ENCODE measurements at regions not wholly inside any gene's neighbourhood (a gene's known extent, or its start where the extent isn't known, plus 50 kb on each side); places are given as distances from the start of the nearest gene placed in this dataset.

GRCh38 chr5:7012057-7012456 is 298.8 kb downstream of the TENT4A start:
- intact Hi-C loops (cut with micrococcal nuclease), result no loop called here

- intact Hi-C loops (cut with micrococcal nuclease), result no loop called here
These were observed 301.4 kb downstream of the TENT4A start for GRCh38 chr5:7014611-7015010.

GRCh38 chr5:7015586-7016256 is 302.5 kb downstream of the TENT4A start:
- intact Hi-C loops (cut with micrococcal nuclease), result no loop called here

- intact Hi-C loops (cut with micrococcal nuclease), result no loop called here
These were observed 303.9 kb downstream of the TENT4A start for GRCh38 chr5:7016999-7017747.

- intact Hi-C loops (cut with micrococcal nuclease), result no loop called here
These were observed 305.0 kb downstream of the TENT4A start for GRCh38 chr5:7018198-7018597.

- intact Hi-C loops (cut with micrococcal nuclease), result no loop called here
These were observed 305.4 kb downstream of the TENT4A start for GRCh38 chr5:7018601-7019000.

GRCh38 chr5:7036192-7036835 is 323.1 kb downstream of the TENT4A start:
- intact Hi-C loops (cut with micrococcal nuclease), result no loop called here

GRCh38 chr5:7039074-7039473 is 325.8 kb downstream of the TENT4A start:
- intact Hi-C loops (cut with micrococcal nuclease), result no loop called here

- intact Hi-C loops (cut with micrococcal nuclease), result no loop called here
These were observed 326.9 kb downstream of the TENT4A start for GRCh38 chr5:7040111-7040510.

- intact Hi-C loops (cut with micrococcal nuclease), result no loop called here
These were observed 330.6 kb downstream of the TENT4A start for GRCh38 chr5:7043797-7044196.

GRCh38 chr5:7047511-7048261 is 334.5 kb downstream of the TENT4A start:
- intact Hi-C loops (cut with micrococcal nuclease), result no loop called here

GRCh38 chr5:7050986-7051385 is 337.8 kb downstream of the TENT4A start:
- intact Hi-C loops (cut with micrococcal nuclease), result no loop called here

- intact Hi-C loops (cut with micrococcal nuclease), result no loop called here
These were observed 339.9 kb downstream of the TENT4A start for GRCh38 chr5:7053125-7053524.

GRCh38 chr5:7053528-7054209 is 340.4 kb downstream of the TENT4A start:
- intact Hi-C loops (cut with micrococcal nuclease), result no loop called here

- intact Hi-C loops (cut with micrococcal nuclease), result no loop called here
These were observed 329.3 kb upstream of the ADCY2 start for GRCh38 chr5:7066471-7067235.

GRCh38 chr5:7068156-7068555 is 327.8 kb upstream of the ADCY2 start:
- intact Hi-C loops (cut with micrococcal nuclease), result no loop called here

GRCh38 chr5:7068899-7069298 is 327.0 kb upstream of the ADCY2 start:
- intact Hi-C loops (cut with micrococcal nuclease), result no loop called here

GRCh38 chr5:7072188-7072587 is 323.8 kb upstream of the ADCY2 start:
- intact Hi-C loops (cut with micrococcal nuclease), result no loop called here

- intact Hi-C loops (cut with micrococcal nuclease), result no loop called here
These were observed 322.3 kb upstream of the ADCY2 start for GRCh38 chr5:7073666-7074065.

- intact Hi-C loops (cut with micrococcal nuclease), result no loop called here
These were observed 321.8 kb upstream of the ADCY2 start for GRCh38 chr5:7074176-7074575.
